ENCODE measurements at regions not wholly inside any gene's neighbourhood (a gene's known extent, or its start where the extent isn't known, plus 50 kb on each side); places are given as distances from the start of the nearest gene placed in this dataset.

DNA sequence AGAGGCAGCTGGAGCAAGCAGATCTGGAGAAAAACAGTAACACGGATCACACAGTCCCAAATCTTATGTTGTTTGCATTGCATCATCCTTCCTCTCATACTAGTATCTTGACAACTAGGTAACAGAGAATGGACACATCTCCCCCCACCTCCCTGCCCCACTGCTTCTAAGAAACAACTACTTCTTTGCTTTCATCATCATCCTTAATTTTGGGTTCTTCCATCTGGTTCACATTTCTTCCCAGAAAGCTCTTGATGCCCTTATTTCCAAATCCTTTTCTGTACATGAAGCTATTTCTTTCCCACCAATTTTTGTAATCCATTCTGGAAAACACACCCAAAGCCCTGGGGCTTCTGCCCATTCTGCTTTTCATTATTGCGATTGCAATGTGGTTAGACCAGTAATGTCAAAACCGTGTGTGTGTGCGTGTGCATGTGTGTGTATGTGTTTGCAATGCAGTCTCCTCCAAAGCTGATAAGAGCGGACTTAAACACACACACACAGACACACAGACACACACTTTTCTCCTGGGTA lies 254.7 kb upstream of the SLC30A5 start:
- peak; percentile 71 to 91 for DNase-seq (ENCODE audit: low spot score in 2 of 2)
- H3K4me3 ChIP-seq (ENCODE audit: low read depth, poor library complexity, severe bottlenecking): no peak overlapping the region
- intact Hi-C loops (cut with DNase I; ENCODE audit: low total_unique reads): no loop called here
- 26 to 28% methylated on average over 5 of the region's 5 CpGs for WGBS, 2 donors
- TF ChIP-seq, protein P1, sequence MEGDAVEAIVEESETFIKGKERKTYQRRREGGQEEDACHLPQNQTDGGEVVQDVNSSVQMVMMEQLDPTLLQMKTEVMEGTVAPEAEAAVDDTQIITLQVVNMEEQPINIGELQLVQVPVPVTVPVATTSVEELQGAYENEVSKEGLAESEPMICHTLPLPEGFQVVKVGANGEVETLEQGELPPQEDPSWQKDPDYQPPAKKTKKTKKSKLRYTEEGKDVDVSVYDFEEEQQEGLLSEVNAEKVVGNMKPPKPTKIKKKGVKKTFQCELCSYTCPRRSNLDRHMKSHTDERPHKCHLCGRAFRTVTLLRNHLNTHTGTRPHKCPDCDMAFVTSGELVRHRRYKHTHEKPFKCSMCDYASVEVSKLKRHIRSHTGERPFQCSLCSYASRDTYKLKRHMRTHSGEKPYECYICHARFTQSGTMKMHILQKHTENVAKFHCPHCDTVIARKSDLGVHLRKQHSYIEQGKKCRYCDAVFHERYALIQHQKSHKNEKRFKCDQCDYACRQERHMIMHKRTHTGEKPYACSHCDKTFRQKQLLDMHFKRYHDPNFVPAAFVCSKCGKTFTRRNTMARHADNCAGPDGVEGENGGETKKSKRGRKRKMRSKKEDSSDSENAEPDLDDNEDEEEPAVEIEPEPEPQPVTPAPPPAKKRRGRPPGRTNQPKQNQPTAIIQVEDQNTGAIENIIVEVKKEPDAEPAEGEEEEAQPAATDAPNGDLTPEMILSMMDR (IDR thresholded peaks at IDR 0.05): no peak
- no peak for TF ChIP-seq POLR2A (IDR thresholded peaks at IDR 0.05)

DNA sequence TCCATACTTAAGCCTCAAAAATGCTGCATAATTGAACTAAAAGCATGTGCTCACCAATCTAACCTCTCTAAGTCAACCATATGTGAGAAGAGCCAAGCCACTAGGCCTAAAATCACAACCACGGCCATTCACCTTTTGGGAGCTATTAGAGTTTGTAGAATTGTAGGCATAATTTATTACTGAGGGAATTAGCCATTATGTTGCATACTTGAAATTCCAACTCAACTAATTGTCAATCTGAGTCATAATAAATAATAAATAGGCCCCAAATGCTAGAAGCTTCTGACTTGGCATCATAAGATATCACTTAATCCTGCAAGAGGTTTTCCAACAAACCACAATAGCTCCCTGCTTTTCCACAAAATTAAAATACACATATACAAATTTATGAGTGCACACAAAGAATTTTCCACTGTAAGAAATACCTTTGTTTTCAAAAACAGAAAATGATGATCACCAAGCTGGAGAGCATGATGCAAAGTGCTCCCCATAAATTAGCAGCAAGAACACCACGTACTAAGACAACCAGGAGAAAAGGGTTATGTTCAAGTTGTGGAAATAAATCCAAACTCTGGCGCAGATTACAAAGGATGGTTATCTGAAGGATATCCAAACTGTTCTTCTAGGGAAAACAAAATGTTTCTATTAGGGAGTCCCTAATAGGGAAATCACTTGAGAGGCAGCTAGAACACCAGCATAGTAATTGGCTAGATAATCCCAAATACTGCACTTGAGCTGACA lies 250.0 kb upstream of the SLC30A5 start:
- WGBS, 2 donors: 66 to 72% methylated on average over 3 of the region's 3 CpGs
- H3K4me3 ChIP-seq (ENCODE audit: low read depth, poor library complexity, severe bottlenecking): no peak overlapping the region
- no peak for DNase-seq (ENCODE audit: low spot score in 2 of 2)
- intact Hi-C loops (cut with DNase I; ENCODE audit: low total_unique reads): no loop called here
- TF ChIP-seq, protein P1 (IDR thresholded peaks at IDR 0.05): no peak

DNA sequence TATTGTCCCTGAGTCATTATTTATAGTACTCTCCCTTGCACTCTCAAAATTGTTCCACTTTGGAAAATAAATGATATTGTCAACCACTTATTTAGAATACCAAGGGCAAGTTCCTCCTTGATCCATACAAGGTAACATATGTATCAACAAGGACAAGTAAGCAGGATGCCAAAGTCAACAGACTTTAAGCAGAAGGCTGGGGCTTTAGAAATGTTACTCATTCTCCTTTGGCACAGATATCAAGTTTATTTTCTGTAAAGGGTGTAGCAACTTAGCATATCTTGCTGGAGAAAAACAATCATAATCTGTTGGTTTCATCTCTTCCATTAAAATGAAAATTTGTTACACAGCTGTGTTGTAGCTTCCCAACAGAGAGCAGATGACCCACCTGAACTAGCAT lies 248.7 kb upstream of the SLC30A5 start:
- TF ChIP-seq, protein P1 (IDR thresholded peaks at IDR 0.05): no peak
- no peak for TF ChIP-seq POLR2A (IDR thresholded peaks at IDR 0.05)
- H3K4me3 ChIP-seq (ENCODE audit: low read depth, poor library complexity, severe bottlenecking): no peak overlapping the region
- intact Hi-C loops (cut with DNase I; ENCODE audit: low total_unique reads): no loop called here
- DNase-seq (ENCODE audit: low spot score in 2 of 2): no peak

DNA sequence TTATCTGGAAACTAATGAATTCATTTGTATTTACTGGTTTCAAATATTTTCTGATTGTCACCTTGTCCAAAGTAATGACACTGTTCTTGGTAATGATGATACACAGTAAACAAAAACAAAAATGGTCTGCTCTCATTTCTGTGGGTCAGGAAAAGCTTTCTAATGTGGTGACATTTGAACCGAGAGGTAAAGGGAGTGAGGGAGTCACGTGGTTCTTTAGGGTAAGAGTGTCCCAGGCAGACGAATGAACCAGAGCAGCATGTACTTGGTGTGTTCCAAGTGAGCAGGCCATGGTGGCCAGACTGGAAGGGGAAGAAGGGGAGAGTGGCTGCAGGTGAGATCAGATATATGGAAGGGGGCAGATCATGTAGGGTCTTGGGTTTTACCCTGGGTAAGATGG lies 247.0 kb upstream of the SLC30A5 start:
- H3K4me3 ChIP-seq (ENCODE audit: low read depth, poor library complexity, severe bottlenecking): no peak overlapping the region
- intact Hi-C loops (cut with DNase I; ENCODE audit: low total_unique reads): no loop called here
- TF ChIP-seq, protein P1 (IDR thresholded peaks at IDR 0.05): no peak
- TF ChIP-seq POLR2A (IDR thresholded peaks at IDR 0.05): no peak
- WGBS, 2 donors: 87 to 90% methylated on average over 3 of the region's 3 CpGs
- no peak for DNase-seq (ENCODE audit: low spot score in 2 of 2)

DNA sequence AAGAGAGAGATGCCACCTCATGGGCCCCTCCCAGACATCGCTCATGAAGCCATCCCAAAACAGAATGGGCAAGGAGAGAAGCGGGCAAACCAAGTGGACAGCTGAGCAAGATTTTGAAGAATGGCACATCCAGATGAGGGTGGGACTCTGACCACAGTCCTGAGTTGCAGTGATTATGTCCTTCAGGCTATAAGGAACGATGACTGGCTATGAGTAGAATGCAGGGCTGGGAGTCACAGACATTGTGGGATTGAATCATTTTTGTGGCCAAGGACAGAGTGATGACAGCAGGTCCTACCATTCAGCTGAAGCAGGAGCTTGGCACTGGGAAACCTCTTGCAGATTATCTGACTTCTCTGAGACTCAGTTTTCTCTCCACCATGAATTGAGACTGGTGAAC lies 245.7 kb upstream of the SLC30A5 start:
- TF ChIP-seq POLR2A (IDR thresholded peaks at IDR 0.05): no peak
- TF ChIP-seq, protein P1 (IDR thresholded peaks at IDR 0.05): no peak
- no peak for DNase-seq (ENCODE audit: low spot score in 2 of 2)
- H3K4me3 ChIP-seq (ENCODE audit: low read depth, poor library complexity, severe bottlenecking): no peak overlapping the region
- intact Hi-C loops (cut with DNase I; ENCODE audit: low total_unique reads): no loop called here
- 91 to 92% methylated on average over 3 of the region's 3 CpGs for WGBS, 2 donors

DNA sequence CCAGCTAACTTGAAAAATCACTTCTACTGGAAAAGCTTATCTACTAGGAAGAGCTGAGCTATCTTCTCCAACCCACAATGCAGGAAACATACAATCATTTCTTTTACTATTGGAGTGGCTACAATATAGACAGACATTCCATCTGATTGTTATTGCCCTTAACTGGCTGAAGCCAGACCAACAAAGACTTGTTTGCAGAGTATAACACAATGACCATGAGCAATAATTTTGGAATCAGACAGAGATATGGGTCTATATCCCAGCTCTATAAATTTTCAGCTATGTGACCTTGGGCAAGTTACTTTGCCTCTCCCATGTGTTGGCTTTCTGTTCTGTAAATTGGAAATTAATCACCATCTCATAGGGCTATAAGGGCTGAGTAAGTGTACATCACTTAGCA lies 244.7 kb upstream of the SLC30A5 start:
- intact Hi-C loops (cut with DNase I; ENCODE audit: low total_unique reads): no loop called here
- H3K4me3 ChIP-seq (ENCODE audit: low read depth, poor library complexity, severe bottlenecking): no peak overlapping the region
- no peak for TF ChIP-seq POLR2A (IDR thresholded peaks at IDR 0.05)
- TF ChIP-seq, protein P1 (IDR thresholded peaks at IDR 0.05): no peak
- no peak for DNase-seq (ENCODE audit: low spot score in 2 of 2)

Measured in lower leg skin (tissue), 4 donors.